DLD1 (cell line): ENCODE measurements at regions not wholly inside any gene's neighbourhood (a gene's known extent, or its start where the extent isn't known, plus 50 kb on each side); places are given as distances from the start of the nearest gene placed in this dataset.

ENCODE experiments used
- in situ Hi-C: cut with HindIII; loops from 2 replicates; pipeline ENCODE4 v1.10.0; 2017; ENCODE audit warnings: low sequenced_read_pairs

DNA sequence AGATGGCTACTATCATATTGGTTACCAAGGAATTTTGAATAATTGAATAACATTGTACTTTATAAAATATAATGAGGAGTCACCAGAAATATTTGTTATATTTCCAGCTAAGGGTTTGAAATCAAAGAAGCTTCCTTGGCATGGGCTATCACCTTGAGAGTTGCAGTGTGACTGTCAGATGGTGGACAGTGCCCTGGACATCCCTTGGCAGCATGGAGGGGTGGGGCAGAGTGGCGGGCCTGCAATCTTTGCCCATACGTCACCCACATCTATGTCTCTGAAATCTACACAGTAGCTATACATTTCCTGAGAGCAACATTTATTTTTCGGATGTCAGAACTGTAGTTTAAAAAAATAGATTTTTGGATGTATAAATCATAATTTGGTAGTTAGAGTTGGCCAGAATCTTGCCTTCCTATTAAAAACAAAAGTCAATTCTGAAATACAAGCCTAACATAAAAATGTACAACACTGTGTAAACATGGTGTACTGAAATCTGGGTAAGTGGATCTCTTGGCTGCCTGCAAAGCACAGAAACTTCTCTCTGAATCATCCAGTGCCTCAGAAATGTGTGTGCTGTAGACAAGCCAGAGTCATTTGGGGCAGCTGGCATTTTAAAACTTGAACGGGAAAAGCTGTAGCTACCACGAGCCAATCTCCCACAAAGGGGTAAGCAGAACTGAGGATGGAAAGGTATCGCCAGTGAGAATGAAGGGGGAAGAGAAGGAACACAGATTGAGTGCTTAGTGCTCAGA, 124.2 kb upstream of the ARHGAP28 start:
- in situ Hi-C loops: no loop called here

- in situ Hi-C loops: no loop called here
Measured at GRCh38 chr18:6606411-6607085, 123.0 kb upstream of the ARHGAP28 start.

DNA sequence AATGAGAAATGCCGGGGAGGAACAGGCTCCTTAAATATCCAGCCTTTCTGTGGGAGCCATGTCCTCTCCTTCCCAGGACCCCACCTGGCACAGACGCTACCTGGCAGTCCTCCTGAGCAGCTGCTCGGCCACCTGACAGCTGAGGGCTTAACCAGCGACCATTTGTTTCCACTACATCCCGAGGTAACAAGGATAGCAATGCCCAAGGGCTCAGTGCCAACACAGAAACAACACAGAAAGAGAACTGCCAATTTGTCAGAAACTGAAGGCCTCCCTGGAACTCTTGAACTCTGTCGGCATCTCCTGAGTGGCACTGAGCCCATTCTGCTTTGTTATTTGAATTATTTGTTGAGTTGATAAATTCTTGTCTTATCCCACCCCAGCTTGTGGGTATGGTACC, 122.2 kb upstream of the ARHGAP28 start:
- in situ Hi-C loops: no loop called here

DNA sequence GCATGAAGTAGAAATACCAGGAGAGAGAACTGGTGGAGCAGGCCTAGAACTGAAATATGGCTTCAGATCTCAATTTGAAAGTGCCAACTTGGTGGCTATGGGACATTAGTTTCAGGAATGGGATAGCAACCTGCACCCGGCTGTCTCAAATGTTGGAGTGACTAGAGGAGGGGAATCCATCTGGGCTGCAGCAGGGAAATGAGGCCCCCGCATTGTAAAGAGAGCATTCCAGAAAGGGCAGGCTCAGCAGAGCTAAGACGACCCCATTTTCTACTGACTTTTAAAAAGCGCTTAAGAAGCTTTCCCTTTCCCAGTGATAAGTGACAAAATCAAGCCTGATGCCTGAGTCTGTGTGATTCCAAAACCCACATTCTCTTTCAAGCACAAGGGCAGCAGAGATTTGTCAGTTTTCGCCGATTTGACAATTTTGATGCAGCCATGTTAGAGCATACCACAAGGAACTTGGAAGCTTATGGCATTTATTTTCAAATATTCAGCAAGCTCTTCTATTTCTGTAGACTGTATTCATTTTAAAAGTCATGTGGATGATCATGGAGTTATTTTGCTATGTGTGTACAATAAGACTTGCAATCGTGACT, 119.8 kb upstream of the ARHGAP28 start:
- in situ Hi-C loops: no loop called here

- in situ Hi-C loops: no loop called here
Measured at GRCh38 chr18:6610466-6610865, 119.0 kb upstream of the ARHGAP28 start.

- in situ Hi-C loops: no loop called here
Measured at GRCh38 chr18:6613581-6613980, 115.9 kb upstream of the ARHGAP28 start.

DNA sequence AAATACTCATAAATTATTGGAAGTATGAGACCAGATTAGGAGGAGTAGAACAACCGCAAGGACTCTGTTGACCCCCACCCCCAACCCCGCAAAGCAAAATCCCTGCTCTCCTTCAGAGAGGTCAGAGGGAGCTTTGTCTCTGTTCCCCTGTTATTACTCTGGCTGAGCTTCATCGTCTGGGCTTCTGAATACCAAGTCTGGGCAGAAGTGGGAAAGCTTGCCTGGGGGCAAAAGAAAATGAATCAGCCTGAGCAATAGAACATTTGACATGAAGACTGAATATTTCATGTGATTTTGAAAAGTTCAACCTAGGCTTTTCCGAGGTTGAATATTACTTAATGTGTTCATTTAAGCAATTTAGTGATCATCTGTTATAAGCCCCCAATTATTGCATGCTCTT, 114.6 kb upstream of the ARHGAP28 start:
- in situ Hi-C loops: no loop called here

GRCh38 chr18:6616981-6617380, 112.5 kb upstream of the ARHGAP28 start:
- in situ Hi-C loops: no loop called here

DNA sequence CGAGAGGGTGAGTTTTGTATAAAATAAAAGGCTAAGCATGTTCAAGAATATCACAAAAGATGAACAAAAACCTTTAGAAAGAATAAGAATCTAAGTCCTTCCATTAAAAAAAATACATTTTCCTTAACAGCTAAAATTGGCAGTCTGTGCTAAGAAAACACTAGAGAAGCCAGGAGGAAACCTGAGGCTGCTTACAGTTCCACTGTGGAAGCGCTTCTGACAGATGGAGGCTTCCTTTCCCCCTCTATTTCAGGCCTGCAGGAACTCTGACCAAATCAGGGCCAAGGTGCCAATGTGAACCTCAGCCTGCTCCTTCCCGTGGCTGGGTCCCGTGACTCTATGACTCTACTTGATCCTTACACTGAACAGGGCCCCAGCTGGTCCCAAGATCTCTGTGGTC, 108.1 kb upstream of the ARHGAP28 start:
- in situ Hi-C loops: no loop called here

DNA sequence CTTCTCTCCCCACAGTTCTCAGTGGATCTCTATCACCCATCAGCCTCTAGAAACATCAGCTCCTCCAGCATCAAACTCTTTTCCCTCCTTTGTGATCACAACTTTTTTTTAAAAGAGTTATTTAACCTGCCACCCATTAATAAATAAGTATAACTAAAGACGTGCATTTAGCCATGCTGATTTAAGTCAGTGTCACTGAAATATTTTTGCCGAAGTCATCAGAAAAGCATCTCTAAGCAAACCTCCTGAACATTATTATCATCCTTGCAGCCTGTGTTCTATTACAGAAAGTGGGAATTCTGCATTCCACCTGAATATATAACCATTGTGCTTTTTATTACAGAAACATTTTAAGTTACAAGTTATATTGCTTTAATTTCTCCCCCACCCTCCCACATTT, 106.2 kb upstream of the ARHGAP28 start:
- in situ Hi-C loops: no loop called here

GRCh38 chr18:6624271-6624660, 105.2 kb upstream of the ARHGAP28 start:
- in situ Hi-C loops: no loop called here

DNA sequence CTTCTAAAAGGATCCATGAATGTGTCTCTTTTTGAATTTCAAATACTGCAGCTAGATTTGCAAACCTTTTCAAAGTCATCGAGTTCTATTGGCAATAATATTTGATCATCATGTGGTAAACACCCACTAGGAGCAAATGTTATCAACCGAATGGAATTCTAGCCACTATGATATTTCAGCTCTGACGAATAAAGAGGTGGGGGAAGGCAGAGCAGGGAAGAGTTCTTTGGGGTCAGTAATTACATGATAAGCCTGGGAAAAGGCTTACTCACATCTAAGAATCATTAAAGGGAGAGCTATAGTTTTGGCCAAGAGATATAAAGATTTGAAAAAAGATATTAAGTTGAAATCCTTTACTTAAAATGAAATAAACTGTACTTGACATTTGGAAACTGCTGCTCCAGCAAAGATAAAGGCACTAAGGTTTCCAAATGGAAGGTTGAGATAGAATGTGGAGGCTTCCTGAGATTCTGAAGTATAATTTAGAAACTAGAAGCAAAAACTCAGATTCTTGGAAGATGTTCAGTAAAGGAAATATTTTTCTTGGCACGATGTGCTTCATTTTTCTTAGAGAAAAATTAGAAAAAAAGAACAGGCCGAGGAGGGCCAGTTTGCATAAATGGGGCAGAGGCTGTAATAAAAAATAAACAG, 104.7 kb upstream of the ARHGAP28 start:
- in situ Hi-C loops: no loop called here

GRCh38 chr18:6625481-6625880, 104.0 kb upstream of the ARHGAP28 start:
- in situ Hi-C loops: no loop called here

- in situ Hi-C loops: no loop called here
Measured at GRCh38 chr18:6626457-6626856, 103.1 kb upstream of the ARHGAP28 start.

DNA sequence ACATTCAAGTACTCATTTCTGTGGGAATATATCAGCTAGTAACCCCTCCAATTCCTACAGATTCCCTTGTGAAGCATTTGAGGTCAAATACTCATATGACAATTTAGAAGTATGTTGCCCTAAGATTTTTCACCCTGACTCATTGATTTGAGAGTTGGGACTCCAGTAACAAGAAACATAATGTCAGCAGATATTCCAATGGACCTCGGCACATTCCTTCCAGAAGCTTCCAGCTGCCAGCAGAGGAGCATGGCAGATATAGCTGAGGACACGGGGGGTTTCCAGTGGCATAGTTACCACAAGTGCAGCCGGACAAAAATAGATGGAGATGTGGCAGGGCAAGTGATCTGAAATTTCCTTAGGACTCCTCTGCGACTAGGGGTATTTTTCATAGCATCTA, 101.9 kb upstream of the ARHGAP28 start:
- in situ Hi-C loops: no loop called here

DNA sequence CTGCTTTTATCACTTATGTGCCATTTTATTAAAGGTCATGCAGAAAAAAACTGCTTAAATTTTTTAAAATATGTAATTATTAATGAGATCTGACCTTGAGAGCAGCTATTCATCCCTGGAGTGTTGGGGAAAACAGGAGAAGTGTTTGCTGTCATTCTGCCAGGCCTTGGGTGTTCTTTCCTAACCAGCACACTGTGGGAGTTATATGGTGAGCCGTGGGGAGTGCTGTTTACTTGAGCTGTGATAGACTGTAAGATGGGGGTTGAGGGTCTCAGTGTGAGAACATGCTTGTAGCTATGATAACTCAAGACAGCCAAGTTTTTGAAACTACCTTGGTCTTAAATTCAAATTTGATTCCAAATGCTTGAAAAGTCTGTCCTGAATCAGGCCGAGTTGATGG, 101.3 kb upstream of the ARHGAP28 start:
- in situ Hi-C loops: no loop called here

DNA sequence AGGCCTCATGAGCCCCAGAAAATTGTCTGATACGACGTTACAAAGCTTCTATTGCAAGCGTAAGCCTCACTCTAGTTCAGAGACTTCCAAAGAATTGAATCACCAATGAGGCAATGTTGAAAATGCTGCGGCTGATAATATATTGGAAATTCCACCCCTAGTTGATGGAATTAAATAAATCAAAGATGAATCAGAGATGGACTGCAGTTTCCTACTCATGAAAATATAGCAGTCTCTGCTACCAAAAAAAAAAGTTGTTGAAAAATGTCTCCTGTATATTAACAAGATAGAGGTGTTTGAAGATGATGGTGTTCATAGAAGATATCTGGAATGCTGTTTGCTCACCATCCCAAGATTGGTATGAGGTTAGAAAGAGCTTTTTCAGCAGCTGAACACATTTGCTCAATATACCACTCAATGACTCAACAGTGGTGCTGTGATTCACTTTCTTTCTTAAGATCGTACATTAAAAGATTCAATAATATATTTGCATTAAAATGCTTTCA, 99.8 kb upstream of the ARHGAP28 start:
- in situ Hi-C loops: no loop called here

DNA sequence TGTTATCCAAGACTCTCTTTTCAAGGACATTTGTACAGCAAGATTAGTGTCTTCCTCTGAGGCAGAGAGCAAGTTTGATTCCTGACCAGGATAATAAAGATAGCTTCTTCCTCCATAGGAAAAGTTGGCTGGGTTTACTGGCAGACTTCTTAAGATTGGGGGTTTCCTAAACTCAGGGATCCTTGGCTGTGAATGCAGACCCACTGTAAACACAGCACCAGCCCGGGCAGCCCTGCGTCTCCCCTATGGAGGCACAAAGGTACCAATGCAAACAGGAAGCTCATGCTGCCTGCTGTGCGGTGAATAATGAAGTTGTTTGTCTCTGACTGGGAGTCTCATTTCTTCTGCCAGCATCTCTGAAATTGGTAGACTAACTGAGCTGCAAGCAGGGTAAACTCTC, 96.2 kb upstream of the ARHGAP28 start:
- in situ Hi-C loops: no loop called here

GRCh38 chr18:6636091-6636490, 93.4 kb upstream of the ARHGAP28 start:
- in situ Hi-C loops: no loop called here

DNA sequence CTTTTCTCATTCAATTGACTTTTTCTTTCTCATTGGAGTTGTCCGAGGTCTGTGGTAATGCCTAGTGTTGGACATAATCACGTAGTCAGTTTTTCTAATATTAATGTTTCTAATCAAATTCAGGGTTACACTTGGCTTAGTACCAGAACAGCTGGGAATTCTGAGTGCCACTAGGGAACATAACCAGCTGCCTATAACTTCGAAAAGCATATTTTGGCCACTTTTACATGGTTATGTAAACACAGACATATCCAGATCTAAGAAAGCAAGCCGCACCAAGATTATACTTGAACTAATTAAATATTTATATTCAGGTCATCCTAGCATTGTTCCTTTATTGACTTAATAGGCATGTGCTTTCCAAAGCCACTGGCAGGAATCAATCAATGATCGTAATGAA, 91.1 kb upstream of the ARHGAP28 start:
- in situ Hi-C loops: no loop called here

DNA sequence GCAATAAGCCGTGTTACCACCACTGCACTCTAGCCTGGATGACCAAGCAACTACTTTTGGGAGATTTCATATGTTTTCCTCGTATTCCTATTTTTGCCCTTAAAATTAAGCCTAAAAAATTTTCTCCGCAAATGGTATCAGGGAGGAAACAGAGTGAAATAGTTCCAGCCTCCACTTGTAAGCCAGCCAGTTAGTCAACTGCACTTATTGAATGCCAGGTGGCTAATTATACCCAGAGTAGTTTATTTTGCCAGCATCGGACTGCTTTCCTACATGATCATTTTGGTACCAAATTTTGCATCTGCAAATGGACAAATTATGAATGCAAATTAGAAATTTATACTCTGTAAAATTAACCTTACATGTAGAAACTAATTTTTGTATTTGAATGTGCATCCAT, 90.2 kb upstream of the ARHGAP28 start:
- in situ Hi-C loops: no loop called here
